Neural progenitor cell (in vitro differentiated cells): ENCODE measurements at regions not wholly inside any gene's neighbourhood (a gene's known extent, or its start where the extent isn't known, plus 50 kb on each side); places are given as distances from the start of the nearest gene placed in this dataset.
A peak's percentile ranks its signal among the peaks of the same experiment; 100 is the strongest.

Experiments used
- DNase-seq: peaks from one replicate; pipeline ENCODE4 v3.0.0-alpha.2; 2016; ENCODE audit warnings: low spot score
- H2AFZ ChIP-seq: fragments of 200-600 bp; sonication (generic); replicated peaks from 2 replicates; pipeline ENCODE4 v1.6.1; 2016; ENCODE audit warnings: antibody characterized with exemption
- H3F3A ChIP-seq: fragments of 200-600 bp; sonication (generic); 2 replicates; pipeline ENCODE4 v1.6.1; 2016; ENCODE audit warnings: antibody characterized with exemption, low read depth
- H3K27ac ChIP-seq: fragments of 200-600 bp; sonication (generic); 2 replicates; pipeline ENCODE4 v1.5.1; 2016; ENCODE audit warnings: mild to moderate bottlenecking
- H3K27me3 ChIP-seq: fragments of 200-600 bp; sonication (generic); 2 replicates; pipeline ENCODE4 v1.6.1; 2016; ENCODE audit warnings: mild to moderate bottlenecking, moderate library complexity
- H3K36me3 ChIP-seq: fragments of 200-600 bp; sonication (generic); 2 replicates; pipeline ENCODE4 v1.5.1; 2016
- H3K4me1 ChIP-seq: fragments of 200-600 bp; sonication (generic); 2 replicates; pipeline ENCODE4 v1.6.1; 2016; ENCODE audit warnings: mixed run types
- H3K4me2 ChIP-seq: fragments of 200-600 bp; sonication (generic); 2 replicates; pipeline ENCODE4 v1.6.1; 2016
- H3K4me3 ChIP-seq: fragments of 200-600 bp; sonication (generic); 2 replicates; pipeline ENCODE4 v1.5.1; 2016
- H3K79me2 ChIP-seq: fragments of 200-600 bp; sonication (generic); 2 replicates; pipeline ENCODE4 v1.6.1; 2016; ENCODE audit warnings: low read depth
- H3K9ac ChIP-seq: fragments of 200-600 bp; sonication (generic); 2 replicates; pipeline ENCODE4 v1.6.1; 2016
- H3K9me3 ChIP-seq: fragments of 200-600 bp; sonication (generic); 2 replicates; pipeline ENCODE4 v1.5.1; 2016; ENCODE audit warnings: low read depth
- H4K20me1 ChIP-seq: fragments of 200-600 bp; sonication (generic); 2 replicates; pipeline ENCODE4 v1.6.1; 2016; ENCODE audit warnings: low read depth
- H3K27ac Mint-ChIP-seq: 3 replicates; pipeline ENCODE4 v1.8.0; 2021; ENCODE audit warnings: mixed read lengths
- H3K27me3 Mint-ChIP-seq: 2 replicates; pipeline ENCODE4 v1.8.0; 2022; ENCODE audit warnings: low read depth, mild to moderate bottlenecking, inconsistent platforms, moderate library complexity, mixed read lengths; ENCODE audit not compliant: insufficient read depth
- H3K36me3 Mint-ChIP-seq: 3 replicates; pipeline ENCODE4 v1.8.0; 2021; ENCODE audit warnings: mixed read lengths
- H3K4me1 Mint-ChIP-seq: 3 replicates; pipeline ENCODE4 v1.8.0; 2021; ENCODE audit warnings: mixed read lengths
- H3K4me3 Mint-ChIP-seq: 3 replicates; pipeline ENCODE4 v1.8.0; 2021; ENCODE audit warnings: mild to moderate bottlenecking, moderate library complexity, mixed read lengths
- H3K9me3 Mint-ChIP-seq: 3 replicates; pipeline ENCODE4 v1.8.0; 2020; ENCODE audit warnings: mixed read lengths
- EZH2 ChIP-seq: fragments of 200-600 bp; sonication (generic); IDR thresholded peaks from 2 replicates; pipeline ENCODE4 v1.6.1; 2017; ENCODE audit warnings: antibody characterized with exemption, mild to moderate bottlenecking, moderate library complexity
- EZH2phosphoT487 ChIP-seq: fragments of 200-600 bp; sonication (generic); IDR thresholded peaks from 2 replicates; pipeline ENCODE4 v1.6.1; 2017; ENCODE audit warnings: antibody characterized with exemption
- TF ChIP-seq, protein P1 (sequence below): fragments of 200-600 bp; sonication (generic); IDR thresholded peaks from 2 replicates; pipeline ENCODE4 v1.5.1; 2017; ENCODE audit warnings: antibody characterized with exemption, mild to moderate bottlenecking

DNA sequence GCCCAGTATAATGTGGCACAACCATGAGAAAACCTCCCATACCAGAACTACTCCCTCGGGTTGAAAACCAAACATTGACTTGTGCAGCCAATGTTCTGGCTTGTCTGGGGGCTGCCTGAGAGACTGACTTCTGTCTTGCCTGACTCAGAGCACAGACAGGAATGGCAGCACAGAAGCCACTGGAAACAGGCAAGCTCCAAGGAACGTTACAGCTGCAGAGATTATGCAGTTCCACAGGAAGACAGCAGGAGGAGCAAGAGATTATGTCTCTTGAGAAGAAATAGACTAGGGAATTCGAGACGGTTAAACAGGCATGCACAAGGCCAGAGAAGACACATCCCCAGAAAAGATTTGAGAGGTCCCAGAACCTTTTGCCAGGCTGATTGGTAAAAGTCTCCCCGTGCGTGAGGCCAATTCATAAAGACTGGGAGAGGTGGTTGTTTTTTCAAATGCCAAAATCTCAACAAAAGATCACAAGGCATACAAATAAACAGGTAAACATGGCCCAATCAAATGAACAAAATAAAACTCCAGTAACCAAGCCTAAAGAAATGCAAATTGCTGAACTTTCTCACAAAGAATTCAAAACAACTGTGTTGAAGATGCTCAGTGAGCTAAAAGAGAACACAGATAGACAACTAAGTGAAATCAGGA, 90.6 kb upstream of the CDH5 start:
- peaks cover 13% of the 10 kb centered on the region for H3K4me1 Mint-ChIP-seq
- no peak overlapping the region for H3K4me3 Mint-ChIP-seq
- peaks cover 36% of the 10 kb centered on the region for H3K9me3 Mint-ChIP-seq
- DNase-seq: peak; percentile 70
- Histone ChIP-seq H3F3A (no peaks in the 10 kb centered on the region), H2AFZ (no peak overlapping the region), H3K4me2 (no peak overlapping the region), H3K9me3 (peaks cover 5% of the 10 kb centered on the region), H4K20me1 (no peaks in the 10 kb centered on the region), H3K79me2 (no peaks in the 10 kb centered on the region), H3K9ac (no peak overlapping the region), H3K4me3 (no peak overlapping the region), H3K4me1 (no peaks in the 10 kb centered on the region), H3K36me3 (no peaks in the 10 kb centered on the region), H3K27ac (no peak overlapping the region), H3K27me3 (no peaks in the 10 kb centered on the region)
- peaks cover 15% of the 10 kb centered on the region for H3K27me3 Mint-ChIP-seq
- peak overlapping the region; percentile 26 for H3K27ac Mint-ChIP-seq
- TF ChIP-seq, protein P1, sequence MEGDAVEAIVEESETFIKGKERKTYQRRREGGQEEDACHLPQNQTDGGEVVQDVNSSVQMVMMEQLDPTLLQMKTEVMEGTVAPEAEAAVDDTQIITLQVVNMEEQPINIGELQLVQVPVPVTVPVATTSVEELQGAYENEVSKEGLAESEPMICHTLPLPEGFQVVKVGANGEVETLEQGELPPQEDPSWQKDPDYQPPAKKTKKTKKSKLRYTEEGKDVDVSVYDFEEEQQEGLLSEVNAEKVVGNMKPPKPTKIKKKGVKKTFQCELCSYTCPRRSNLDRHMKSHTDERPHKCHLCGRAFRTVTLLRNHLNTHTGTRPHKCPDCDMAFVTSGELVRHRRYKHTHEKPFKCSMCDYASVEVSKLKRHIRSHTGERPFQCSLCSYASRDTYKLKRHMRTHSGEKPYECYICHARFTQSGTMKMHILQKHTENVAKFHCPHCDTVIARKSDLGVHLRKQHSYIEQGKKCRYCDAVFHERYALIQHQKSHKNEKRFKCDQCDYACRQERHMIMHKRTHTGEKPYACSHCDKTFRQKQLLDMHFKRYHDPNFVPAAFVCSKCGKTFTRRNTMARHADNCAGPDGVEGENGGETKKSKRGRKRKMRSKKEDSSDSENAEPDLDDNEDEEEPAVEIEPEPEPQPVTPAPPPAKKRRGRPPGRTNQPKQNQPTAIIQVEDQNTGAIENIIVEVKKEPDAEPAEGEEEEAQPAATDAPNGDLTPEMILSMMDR: peak; percentile 64
- TF ChIP-seq EZH2phosphoT487 (no peak), EZH2 (no peak)
- peaks cover 4% of the 10 kb centered on the region for H3K36me3 Mint-ChIP-seq

GRCh38 chr16:66274335-66275110, 92.0 kb upstream of the CDH5 start:
- Histone ChIP-seq H3K79me2 (no peaks in the 10 kb centered on the region), H3K27me3 (peaks cover 8% of the 10 kb centered on the region), H3K9ac (no peak overlapping the region), H3K27ac (no peak overlapping the region), H3K9me3 (peaks cover 5% of the 10 kb centered on the region), H3F3A (no peaks in the 10 kb centered on the region), H3K4me2 (no peak overlapping the region), H3K4me1 (no peaks in the 10 kb centered on the region), H4K20me1 (no peaks in the 10 kb centered on the region), H3K36me3 (no peaks in the 10 kb centered on the region), H3K4me3 (no peak overlapping the region), H2AFZ (no peak overlapping the region)
- TF ChIP-seq EZH2phosphoT487: no peak
- TF ChIP-seq, protein P1: no peak
- no peak for TF ChIP-seq EZH2
- peaks cover 17% of the 10 kb centered on the region for H3K4me1 Mint-ChIP-seq
- H3K36me3 Mint-ChIP-seq: peaks cover 4% of the 10 kb centered on the region
- DNase-seq: no peak
- H3K27ac Mint-ChIP-seq: no peak overlapping the region
- H3K27me3 Mint-ChIP-seq: peaks cover 16% of the 10 kb centered on the region
- H3K4me3 Mint-ChIP-seq: no peak overlapping the region
- H3K9me3 Mint-ChIP-seq: peaks cover 25% of the 10 kb centered on the region

GRCh38 chr16:66273644-66274334, 92.7 kb upstream of the CDH5 start:
- no peak for DNase-seq
- H3K27me3 Mint-ChIP-seq: peaks cover 19% of the 10 kb centered on the region
- peaks cover 5% of the 10 kb centered on the region for H3K9me3 ChIP-seq
- peak overlapping the region; percentile 59 for H3K27ac Mint-ChIP-seq
- H3K79me2 ChIP-seq: no peaks in the 10 kb centered on the region
- TF ChIP-seq, protein P1: peak; percentile 27
- no peak for TF ChIP-seq EZH2phosphoT487
- peaks cover 21% of the 10 kb centered on the region for H3K4me1 Mint-ChIP-seq
- no peak overlapping the region for H3K4me2 ChIP-seq
- H3K36me3 ChIP-seq: no peaks in the 10 kb centered on the region
- H3F3A ChIP-seq: no peaks in the 10 kb centered on the region
- H3K27ac ChIP-seq: no peak overlapping the region
- H3K4me3 Mint-ChIP-seq: no peak overlapping the region
- H3K27me3 ChIP-seq: peaks cover 15% of the 10 kb centered on the region
- peaks cover 18% of the 10 kb centered on the region for H3K9me3 Mint-ChIP-seq
- H3K4me3 ChIP-seq: no peak overlapping the region
- no peak overlapping the region for H3K9ac ChIP-seq
- no peak overlapping the region for H2AFZ ChIP-seq
- no peaks in the 10 kb centered on the region for H3K4me1 ChIP-seq
- peaks cover 4% of the 10 kb centered on the region for H3K36me3 Mint-ChIP-seq
- no peaks in the 10 kb centered on the region for H4K20me1 ChIP-seq
